GM19455 (cell line): ENCODE measurements at regions not wholly inside any gene's neighbourhood (a gene's known extent, or its start where the extent isn't known, plus 50 kb on each side); places are given as distances from the start of the nearest gene placed in this dataset.
"Not testable (repeated sequence)": the region's sequence is repeated elsewhere in the genome, so short reads cannot be mapped to it uniquely, and the experiment has no call there.

Source experiments
- ATAC-seq: cut with Tn5 transposase; IDR thresholded peaks from one replicate; pipeline ENCODE4 v1.9.1; 2021; ENCODE audit not compliant: unreplicated experiment

DNA sequence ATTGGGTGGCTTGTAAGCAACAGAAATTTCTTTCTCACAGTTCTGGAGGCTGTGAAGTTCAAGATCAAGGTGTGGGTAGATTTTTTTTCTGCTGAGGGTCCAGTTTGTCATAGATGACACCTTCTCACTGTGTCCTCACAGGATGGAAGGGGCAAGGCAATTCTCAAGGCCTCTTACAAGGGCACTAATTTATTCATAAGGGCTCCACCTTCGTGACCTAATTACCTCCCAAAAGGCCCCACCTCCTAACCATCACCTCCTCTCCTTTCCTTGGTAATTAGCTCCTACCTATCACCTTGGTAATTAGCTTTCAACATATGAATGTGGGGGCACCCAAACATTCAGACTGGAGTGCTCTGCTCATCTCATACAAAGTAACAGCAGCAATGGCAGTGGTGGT is 92.3 kb upstream of the CD44 start:
- no peak for ATAC-seq

DNA sequence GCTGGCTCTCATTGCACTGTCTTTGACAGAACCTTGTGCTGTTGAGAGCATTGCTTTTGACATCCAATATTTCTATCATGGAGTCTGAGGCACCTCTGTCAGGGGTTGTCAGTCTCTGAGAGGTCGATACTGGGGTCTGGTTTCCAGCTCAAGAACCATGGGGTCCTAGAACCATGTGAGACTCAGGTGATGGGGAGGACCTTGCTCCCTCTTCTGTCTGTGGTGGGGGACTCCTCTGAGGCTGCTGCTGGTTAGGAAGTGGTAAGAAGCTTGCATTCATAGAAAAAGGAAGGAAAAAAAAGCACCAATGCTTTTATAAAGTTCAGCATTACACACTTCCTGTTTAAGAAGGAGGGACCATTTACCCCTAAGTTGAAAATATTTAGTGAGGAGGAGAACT is 91.8 kb upstream of the CD44 start:
- no peak for ATAC-seq

DNA sequence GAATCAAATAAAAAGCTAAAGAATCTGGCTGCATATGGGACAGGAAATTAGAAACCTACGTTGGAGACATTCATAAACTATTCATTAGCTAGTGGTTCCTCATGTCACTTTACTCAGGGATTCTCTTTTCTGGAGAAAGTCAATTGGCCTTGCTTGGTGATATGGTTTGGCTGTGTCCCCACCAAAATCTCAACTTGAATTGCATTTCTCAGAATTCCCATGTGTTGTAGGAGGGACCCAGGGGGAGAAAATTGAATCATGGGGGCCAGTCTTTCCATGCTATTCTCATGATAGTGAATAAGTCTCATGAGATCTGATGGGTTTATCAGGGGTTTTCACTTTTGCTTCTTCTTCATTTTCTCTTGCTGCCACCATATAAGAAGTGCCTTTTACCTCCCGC is 91.2 kb upstream of the CD44 start:
- no peak for ATAC-seq

DNA sequence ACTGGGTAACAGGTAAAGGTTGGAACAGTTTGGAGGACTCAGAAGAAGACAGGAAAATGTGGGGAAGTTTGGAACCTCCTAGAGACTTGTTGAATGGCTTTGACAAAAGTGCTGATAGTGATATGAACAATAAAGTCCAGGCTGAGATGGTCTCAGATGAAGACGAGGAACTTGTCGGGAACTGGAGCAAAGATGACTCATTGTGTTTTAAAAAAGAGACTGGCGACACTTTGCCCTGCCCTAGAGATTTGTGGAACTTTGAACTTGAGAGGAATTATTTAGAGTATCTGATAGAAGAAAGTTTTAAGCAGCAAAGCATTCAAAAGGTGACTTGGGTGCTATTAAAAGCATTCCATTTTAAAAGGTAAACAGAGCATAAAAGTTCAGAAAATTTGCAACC is 90.6 kb upstream of the CD44 start:
- not testable (repeated sequence) for ATAC-seq

DNA sequence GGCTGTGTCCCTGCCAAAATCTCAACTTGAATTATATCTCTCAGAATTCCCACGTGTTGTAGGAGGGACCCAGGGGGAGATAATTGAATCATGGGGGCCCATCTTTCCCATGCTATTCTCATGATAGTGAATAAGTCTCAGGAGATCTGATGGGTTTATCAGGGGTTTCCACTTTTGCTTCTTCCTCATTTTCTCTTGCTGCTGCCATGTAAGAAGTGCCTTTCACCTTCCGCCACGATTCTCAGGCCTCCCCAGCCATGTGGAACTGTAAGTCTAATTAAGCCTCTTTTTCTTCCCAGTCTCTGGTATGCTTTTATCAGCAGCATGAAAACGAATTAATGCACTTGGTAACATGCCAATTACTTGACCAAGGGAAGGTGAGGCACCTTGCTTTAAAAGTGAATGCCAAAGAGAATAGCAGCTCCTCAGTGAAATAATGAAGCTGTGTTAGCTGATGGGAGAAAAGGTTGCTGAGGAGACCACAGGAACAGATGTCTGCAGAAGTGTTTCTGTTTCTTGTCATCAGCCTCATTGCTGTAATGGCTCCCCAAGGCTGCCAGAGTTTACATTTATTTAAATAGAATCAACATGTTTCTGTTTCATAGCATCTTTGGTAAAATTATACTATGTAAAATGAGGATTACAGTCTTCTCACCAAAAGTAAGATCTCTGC is 89.0 kb upstream of the CD44 start:
- no peak for ATAC-seq

DNA sequence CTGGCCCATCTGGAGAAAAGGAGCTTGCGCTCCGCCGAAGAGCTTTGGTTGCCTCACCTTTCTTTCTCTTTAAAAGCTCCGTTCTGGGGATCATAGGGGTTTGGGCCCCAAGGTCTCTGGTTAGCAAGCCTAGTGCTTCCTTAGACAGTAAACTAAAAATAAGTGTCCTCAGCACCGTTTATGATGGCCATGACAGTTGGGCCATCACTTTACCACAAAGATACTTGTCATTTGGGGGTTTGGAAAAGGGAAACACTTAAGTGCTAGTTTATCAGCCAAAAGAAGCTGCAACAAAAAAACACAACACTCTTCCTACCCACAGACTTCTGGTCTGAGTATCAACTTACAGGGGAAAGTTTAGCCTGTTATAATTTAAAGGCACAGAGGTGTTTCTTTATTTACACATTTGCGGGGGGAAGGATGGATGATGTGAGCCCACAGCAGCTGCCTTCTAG is 88.4 kb upstream of the CD44 start:
- no peak for ATAC-seq

DNA sequence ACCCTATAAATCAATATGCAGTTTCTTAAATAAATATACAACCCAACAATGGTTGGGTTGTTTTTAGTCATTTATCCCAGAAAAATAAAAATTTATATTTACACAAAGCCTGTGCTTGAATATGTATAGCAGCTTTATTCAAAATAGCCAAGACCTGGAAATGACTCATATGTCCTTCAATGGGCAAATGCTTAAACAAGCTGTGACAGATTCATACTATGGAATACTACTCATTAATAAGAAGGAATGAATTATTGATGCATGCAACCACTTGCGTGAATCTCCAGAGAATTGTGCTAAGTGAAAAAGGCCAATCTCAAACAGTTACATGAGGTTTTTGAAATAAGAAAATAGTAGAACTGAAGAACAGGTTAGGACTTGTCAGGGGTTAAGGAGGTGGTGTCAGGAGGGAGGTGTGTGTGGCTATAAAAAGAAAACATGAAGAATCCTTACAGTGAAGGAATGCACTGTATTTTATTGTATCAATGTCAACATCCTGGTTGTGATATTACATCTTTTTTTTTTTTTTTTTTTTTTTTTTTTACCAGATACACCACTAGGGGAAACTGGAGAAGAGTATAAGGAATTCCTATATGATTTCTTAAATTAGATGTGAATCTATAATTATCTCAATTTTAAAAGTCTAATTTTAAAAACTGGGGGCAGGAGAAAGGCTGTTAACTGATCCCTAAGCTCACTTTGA is 82.4 kb upstream of the CD44 start:
- no peak for ATAC-seq

DNA sequence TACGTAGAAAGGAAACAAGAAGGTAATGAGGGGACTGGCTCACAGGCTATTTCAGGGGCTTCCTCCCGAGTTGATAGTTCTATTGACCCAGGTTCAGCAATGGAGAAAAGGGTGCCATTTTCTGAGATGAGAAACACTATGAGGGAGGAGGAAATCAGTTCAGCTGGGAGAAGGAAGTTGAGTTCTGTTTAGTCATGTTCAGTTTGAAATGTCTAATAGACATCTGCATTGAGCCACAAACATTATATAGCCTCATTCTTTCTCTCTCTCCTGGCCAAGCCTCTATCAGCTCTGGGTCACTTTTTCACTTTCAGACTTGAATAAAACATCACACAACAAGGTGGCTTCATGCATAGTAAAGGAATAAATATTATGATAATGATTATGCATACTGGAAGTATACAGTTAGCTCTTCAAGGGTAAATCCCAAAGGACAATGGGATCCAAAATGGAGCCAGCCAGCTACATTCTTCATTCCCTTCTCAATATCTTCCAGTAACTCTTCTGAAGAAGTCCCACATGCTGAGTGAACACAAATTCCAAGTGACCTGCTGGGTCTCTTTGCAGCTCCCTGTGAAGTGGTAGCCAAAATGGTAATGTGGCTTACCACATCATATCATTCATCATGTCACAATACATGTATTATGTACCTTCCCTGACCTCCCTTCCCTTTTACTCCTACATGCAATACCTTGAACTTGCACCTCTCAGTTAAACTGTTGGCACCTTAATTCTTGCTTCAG is 80.9 kb upstream of the CD44 start:
- ATAC-seq, result no peak

DNA sequence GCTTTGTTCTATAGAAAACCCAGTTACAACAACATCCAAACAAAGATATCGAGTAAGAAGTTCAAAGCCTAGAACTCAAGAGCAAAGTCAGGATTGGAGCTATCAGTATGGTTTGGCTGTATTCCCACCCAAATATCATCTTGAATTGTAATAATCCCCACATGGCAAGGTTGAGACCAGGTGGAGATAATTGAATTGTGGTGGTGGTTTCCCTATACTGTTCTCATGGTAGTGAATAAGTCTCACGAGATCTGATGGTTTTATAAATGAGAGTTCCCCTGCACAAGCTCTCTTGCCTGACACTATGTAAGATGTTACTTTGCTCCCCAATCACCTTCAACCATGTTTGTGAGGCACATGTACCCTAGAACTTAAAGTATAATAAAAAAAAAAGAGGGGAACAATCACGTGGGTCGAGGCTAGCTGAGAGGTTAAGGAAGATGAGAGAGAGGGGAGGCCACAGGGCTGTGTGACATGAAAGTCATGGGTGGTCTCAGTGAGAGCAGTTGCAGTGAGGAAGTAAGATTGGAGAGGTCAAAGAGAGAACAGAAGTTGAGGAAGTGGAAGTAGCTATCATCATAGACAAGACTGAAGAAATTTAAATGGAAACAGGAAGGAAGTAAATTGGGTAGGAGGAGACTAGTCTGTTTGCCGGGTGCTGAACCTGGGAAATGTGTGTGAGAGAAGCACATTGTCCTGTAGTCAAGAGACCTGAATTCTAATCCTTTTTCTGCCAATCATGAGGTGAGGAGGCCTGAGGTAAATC is 80.1 kb upstream of the CD44 start:
- ATAC-seq, result no peak

DNA sequence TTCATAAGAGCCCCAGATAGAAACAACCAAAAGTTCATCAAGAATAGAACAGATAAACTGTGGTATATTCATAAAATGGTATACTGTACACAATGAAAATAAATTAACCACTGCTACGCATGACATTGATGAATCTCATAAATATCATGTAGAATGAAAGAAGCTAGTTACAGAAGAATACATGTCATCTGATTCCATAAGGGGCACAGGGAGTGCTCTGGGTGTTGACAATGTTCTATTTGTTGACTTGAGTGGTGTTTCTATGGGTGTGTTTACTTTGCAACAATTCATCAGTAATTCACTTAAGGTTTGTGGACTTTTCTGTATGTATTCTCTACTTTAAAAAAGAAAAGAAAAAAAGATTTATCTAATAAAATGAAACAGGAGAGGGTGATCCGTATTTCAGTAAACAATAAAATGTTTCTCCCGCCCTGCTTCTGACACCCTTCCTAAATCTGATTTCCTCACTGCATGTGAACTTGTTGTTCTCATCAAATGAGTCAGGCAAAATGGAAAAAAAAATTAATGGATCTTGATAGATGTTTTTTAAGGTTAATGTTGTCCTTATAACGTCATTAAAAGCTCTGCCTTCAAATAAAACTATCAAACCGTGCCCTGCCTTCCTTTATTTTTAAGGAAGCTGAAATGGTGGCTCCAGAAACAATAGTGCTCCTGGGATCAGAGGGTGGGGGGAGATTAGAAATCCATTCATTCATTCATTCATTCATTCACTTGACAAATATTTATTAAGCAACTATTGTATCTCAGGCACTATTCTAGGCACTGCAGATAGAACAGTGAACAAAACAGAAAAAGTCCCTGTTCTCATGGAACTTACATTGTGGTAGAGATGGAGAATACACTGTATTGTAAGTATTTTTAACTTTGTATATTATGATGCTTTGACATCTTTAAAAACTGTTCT is 77.2 kb upstream of the CD44 start:
- ATAC-seq, result no peak

DNA sequence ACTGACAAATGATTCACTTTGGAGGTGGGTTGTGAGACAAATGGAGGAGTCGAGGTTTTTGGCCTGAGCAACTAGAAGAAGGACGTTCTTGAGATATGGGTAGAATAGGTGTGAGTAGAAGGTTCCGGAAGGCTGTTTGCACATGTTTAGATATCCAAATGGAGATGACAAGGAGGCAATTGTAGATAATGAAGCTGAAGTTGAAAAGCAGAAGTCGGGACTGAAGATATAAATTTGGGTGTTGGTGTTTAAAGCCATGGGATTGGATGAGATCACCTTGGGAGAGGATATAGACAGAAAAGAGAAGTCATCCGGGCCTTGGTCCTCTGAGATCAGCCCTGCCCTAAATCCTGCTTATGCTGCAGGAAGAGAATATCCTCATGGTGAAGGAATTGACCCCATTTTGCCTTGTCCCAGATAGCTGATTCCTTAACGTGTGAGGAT is 75.5 kb upstream of the CD44 start:
- ATAC-seq, result no peak

DNA sequence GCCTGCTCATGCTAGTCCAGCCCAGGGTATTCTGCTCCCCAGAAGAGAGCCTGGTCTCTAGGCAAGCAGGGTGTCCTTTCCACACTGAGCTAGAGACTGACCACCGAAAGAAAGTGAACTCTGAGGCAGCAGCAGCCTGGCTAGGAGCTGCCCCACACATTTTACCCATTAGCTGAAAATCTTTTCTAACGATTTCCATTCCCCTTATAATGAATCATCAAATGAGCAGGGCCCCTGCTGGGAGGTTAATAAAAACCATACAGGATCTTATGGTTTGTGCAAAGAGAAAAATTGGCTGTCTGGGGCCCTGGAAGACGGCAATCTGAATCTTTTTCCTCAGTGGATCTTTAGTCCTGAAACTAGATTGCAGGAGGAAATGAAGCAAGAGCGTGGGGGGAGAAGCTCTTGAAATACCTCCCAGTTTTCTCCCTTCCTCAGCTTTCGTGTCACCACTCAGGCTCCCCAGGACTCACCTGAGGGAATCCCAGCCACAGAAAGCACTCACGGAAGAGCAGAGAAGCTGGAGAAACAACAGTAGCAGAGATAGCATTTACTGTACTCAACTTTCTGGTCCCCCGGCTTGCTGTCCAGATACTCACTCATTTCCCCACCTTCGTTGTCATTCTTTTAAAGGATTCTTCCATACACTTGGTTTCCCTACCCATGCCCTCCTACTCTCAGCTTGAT is 74.7 kb upstream of the CD44 start:
- ATAC-seq, result no peak

DNA sequence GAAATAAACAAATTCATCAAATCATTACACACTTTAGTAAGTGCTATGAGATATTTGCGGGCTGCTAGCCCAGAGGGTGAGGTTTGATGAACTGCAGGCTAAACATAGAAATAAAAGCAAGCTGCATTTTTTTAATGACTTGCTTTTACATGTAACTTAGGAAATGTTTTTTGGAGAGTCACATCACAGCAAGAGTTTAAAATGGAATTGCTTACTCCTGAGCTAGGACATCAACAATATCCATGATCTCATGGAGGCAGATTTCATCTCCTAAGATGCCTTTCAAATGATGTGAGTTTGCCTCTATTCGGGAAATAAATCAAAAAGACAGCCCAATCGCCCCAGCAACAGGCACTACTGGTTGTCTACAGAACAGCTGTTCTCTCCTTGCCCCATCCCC is 73.4 kb upstream of the CD44 start:
- ATAC-seq, result no peak

DNA sequence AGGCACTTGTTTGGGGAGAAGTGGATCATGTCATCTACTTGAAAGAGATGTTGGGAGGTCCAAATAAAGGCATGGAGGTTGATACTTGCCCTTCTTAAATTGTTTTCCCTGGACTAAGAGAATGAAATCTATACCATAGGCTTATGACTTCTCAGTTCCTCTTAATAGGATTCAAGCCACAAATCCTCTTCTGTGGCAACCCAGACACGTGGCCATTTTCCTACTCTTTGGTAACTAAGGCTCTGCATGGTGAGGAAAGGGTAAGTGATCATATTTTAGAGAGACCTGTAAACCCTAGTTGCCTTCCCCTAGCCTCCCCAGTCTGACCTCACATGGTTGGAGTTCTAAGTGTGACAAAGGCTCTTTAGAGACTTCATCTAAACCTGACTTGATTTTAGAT is 72.9 kb upstream of the CD44 start:
- ATAC-seq, result no peak

DNA sequence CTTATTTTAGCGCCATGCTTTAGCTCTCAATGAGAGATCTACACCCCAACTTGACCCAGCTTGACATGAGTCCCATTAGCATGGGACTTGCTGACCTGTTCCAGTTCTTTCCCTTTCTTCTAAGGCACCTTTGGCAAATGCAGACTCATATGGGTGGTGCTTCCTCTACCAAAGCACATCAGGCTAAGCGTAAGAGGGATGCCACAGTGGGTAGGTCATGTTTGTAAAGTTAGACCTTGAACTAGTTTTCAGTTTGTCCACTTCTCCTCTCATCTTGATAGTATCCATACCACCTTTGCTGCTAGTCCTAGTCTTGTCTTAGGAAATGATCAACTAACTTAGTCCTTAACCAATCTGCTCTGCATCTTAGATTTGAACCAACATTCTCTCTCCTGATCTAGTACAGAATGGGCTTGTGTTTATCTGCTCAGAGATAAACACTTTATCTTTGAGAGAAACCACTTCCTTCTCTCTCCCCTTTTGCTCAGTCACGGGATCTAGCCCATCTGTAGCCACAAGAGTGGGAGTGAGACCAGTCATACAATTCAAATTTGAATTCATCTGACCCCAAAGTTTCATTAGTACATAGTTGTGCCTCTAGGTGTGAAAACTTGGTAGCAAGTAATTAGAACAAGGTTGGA is 72.1 kb upstream of the CD44 start:
- peak; percentile 92 for ATAC-seq

DNA sequence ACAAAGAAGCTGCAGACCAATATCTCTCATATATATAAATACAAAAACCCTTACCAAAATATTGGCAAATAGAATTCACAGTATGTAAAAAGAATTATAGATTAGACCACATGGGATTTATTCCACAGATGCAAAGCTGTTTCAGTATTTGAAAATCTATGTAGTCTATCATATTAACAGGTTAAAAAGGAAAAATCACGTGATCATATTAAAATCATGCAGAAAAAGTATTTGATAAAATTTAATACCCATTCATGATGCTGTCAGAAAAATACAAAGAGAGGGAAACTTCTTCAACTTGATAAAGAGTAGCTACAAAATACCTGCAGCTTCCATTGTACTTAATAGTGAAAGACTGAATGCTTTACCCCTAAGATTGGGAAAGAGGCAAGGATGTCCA is 67.2 kb upstream of the CD44 start:
- ATAC-seq, result no peak

DNA sequence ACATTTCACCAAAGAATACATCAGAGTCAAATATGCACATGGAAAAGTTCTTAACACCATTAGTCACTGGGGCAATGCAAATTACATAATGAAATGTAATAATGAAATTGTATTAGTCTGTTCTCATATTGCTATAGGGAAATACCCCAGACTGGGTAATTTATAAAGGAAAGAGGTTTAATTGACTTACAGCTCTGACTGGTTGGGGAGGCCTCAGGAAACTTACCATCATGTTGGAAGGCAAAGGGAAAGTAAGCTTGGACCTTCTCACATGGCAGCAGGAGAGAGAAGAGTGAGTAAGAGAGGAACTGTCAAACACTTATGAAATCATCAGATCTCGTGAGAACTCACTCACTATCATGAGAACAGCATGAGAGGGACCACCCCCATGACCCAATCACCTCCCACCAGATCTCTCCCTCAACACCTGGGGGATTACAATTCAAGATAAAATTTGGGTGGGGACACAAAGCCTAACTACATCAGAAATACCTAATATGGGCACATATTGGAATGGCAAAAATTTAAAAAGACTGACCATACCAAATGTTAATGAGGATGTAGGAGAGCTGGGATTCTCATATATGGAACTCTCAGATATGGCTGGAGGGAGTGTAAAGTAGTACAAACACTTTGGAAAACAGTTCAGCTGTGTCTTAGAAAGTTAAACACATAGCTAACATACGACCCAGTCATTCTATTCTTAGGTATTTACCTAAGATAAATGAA is 65.1 kb upstream of the CD44 start:
- no peak for ATAC-seq
